ENCODE measurements at regions not wholly inside any gene's neighbourhood (a gene's known extent, or its start where the extent isn't known, plus 50 kb on each side); places are given as distances from the start of the nearest gene placed in this dataset.

- no peaks in the 10 kb centered on the region for H3K27me3 ChIP-seq (ENCODE audit: control insufficient read depth in 2 of 2, insufficient read depth in 2 of 2, low read length in 2 of 2)
- Mint-ChIP-seq H3K36me3 (peaks cover 0 to 2% of the 10 kb centered on the region in 2 donors), H3K27ac (peak overlapping the region; percentile 72 to 96 (median 90)), H3K4me3 (peak overlapping the region; percentile 49 to 81), H3K27me3 (ENCODE audit: low read depth in 3 of 3) (peaks cover 2 to 5% (median 4%) of the 10 kb centered on the region in 3 donors), H3K9me3 (no peaks in the 10 kb centered on the region), H3K4me1 (peaks cover 25% of the 10 kb centered on the region)
- peak; percentile 82 for TF ChIP-seq CTCF (IDR thresholded peaks at IDR 0.05)
- DNase-seq = peak; percentile 70 to 89 (median 82)
- no peaks in the 10 kb centered on the region for H3K9me3 ChIP-seq (replicated peaks in 1 of 2; ENCODE audit: control insufficient read depth in 1 of 2, insufficient read depth in 1 of 2, low read length in 2 of 2)
- peak overlapping the region; percentile 49 for H2AFZ ChIP-seq (ENCODE audit: insufficient read depth, low read depth, low read length, poor library complexity, severe bottlenecking)
- H4K20me1 ChIP-seq (ENCODE audit: insufficient read depth, low read length) = no peaks in the 10 kb centered on the region
- peaks cover 20 to 21% of the 10 kb centered on the region in 2 donors for H3K4me1 ChIP-seq (ENCODE audit: control insufficient read depth in 1 of 2, insufficient read depth in 2 of 2, low read length in 2 of 2)
- no peaks in the 10 kb centered on the region for H3K36me3 ChIP-seq (replicated peaks in 1 of 2; ENCODE audit: control insufficient read depth in 1 of 2, insufficient read depth in 2 of 2, low read length in 2 of 2)
- peak overlapping the region; percentile 16 for H3K9ac ChIP-seq (ENCODE audit: insufficient read depth, low read length, poor library complexity, severe bottlenecking)
- intact Hi-C loops (cut with micrococcal nuclease) = loop anchor here (10.0 kb wide), 1 partner anchor 863 kb away; no protein-coding TSS in a partner anchor
- peak overlapping the region; percentile 21 to 62 (median 44) for H3K4me3 ChIP-seq (replicated peaks in 1 of 3; ENCODE audit: low read depth in 2 of 3, low read length in 3 of 3)
- no peaks in the 10 kb centered on the region for H3K79me2 ChIP-seq (ENCODE audit: insufficient read depth, low read length)
- peak overlapping the region; percentile 59 to 78 for H3K27ac ChIP-seq (ENCODE audit: low read depth in 1 of 2, low read length in 2 of 2)
- peak overlapping the region; percentile 69 for H3K4me2 ChIP-seq (replicated peaks; ENCODE audit: extremely low read depth, low read length, poor library complexity, severe bottlenecking)
- WGBS (ENCODE audit: insufficient coverage) = 7% methylated on average over 3 of the region's 4 CpGs
These were observed 105.6 kb downstream of the HNRNPD start for GRCh38 chr4:82268050-82268825.

GRCh38 chr4:82267506-82267905 lies 106.3 kb downstream of the HNRNPD start:
- no peaks in the 10 kb centered on the region for H3K79me2 ChIP-seq (ENCODE audit: insufficient read depth, low read length)
- H3K27me3 ChIP-seq (ENCODE audit: control insufficient read depth in 2 of 2, insufficient read depth in 2 of 2, low read length in 2 of 2) = no peaks in the 10 kb centered on the region
- Mint-ChIP-seq H3K4me3 (peak overlapping the region in 1 of 2 donors; percentile 39), H3K27me3 (ENCODE audit: low read depth in 3 of 3) (peaks cover 0 to 3% (median 2%) of the 10 kb centered on the region in 3 donors), H3K27ac (peak overlapping the region in 6 of 7 donors; percentile 26 to 96 (median 62)), H3K36me3 (peaks cover 0 to 2% of the 10 kb centered on the region in 2 donors), H3K4me1 (peaks cover 25% of the 10 kb centered on the region), H3K9me3 (no peaks in the 10 kb centered on the region)
- H3K36me3 ChIP-seq (replicated peaks in 1 of 2; ENCODE audit: control insufficient read depth in 1 of 2, insufficient read depth in 2 of 2, low read length in 2 of 2) = no peaks in the 10 kb centered on the region
- no peak overlapping the region for H3K9ac ChIP-seq (ENCODE audit: insufficient read depth, low read length, poor library complexity, severe bottlenecking)
- no peak for TF ChIP-seq CTCF (IDR thresholded peaks at IDR 0.05)
- peak overlapping the region in 1 of 3 experiments; percentile 62 for H3K4me3 ChIP-seq (replicated peaks in 1 of 3; ENCODE audit: low read depth in 2 of 3, low read length in 3 of 3)
- peak overlapping the region; percentile 69 for H3K4me2 ChIP-seq (replicated peaks; ENCODE audit: extremely low read depth, low read length, poor library complexity, severe bottlenecking)
- H2AFZ ChIP-seq (ENCODE audit: insufficient read depth, low read depth, low read length, poor library complexity, severe bottlenecking) = peak overlapping the region; percentile 39
- no CpG with 5 or more reads among the region's 4 CpGs for whole genome bisulfite sequencing (ENCODE audit: insufficient coverage)
- intact Hi-C loops (cut with micrococcal nuclease) = loop anchor here (10.0 kb wide), 1 partner anchor 863 kb away; no protein-coding TSS in a partner anchor
- H3K9me3 ChIP-seq (replicated peaks in 1 of 2; ENCODE audit: control insufficient read depth in 1 of 2, insufficient read depth in 1 of 2, low read length in 2 of 2) = no peaks in the 10 kb centered on the region
- DNase-seq = peak in 1 of 3 donors; percentile 29
- H3K4me1 ChIP-seq (ENCODE audit: control insufficient read depth in 1 of 2, insufficient read depth in 2 of 2, low read length in 2 of 2) = peaks cover 20 to 21% of the 10 kb centered on the region in 2 donors
- H3K27ac ChIP-seq (ENCODE audit: low read depth in 1 of 2, low read length in 2 of 2) = peak overlapping the region in 1 of 2 donors; percentile 78
- no peaks in the 10 kb centered on the region for H4K20me1 ChIP-seq (ENCODE audit: insufficient read depth, low read length)

All from CD14-positive monocyte (primary cell).